ENCODE measurements at regions not wholly inside any gene's neighbourhood (a gene's known extent, or its start where the extent isn't known, plus 50 kb on each side); places are given as distances from the start of the nearest gene placed in this dataset.

GRCh38 chr16:76875898-76876297, 315.1 kb upstream of the MON1B start:
- TF ChIP-seq YY1 (IDR thresholded peaks at IDR 0.05; ENCODE audit: insufficient read depth, insufficient read length) (no peak), SUZ12 (IDR thresholded peaks at IDR 0.05; ENCODE audit: extremely low read depth, insufficient read depth, insufficient read length) (no peak), ZNF274 (IDR thresholded peaks at IDR 0.05; ENCODE audit: low read depth, low read length) (no peak)
